ENCODE measurements at regions not wholly inside any gene's neighbourhood (a gene's known extent, or its start where the extent isn't known, plus 50 kb on each side); places are given as distances from the start of the nearest gene placed in this dataset.
"Not testable (repeated sequence)": the region's sequence is repeated elsewhere in the genome, so short reads cannot be mapped to it uniquely, and the experiment has no call there.

GRCh38 chr1:38180388-38180787, 133.8 kb upstream of the POU3F1 start:
- intact Hi-C loops (cut with DNase I); ATAC-seq: not testable (repeated sequence)

GRCh38 chr1:38179483-38179882, 132.9 kb upstream of the POU3F1 start:
- DNase-seq (ENCODE audit: missing footprints) (no peak), ATAC-seq (peak; percentile 72)
- intact Hi-C loops (cut with DNase I), result no loop called here

More at GRCh38 chr1:38180388-38180787, 133.8 kb upstream of the POU3F1 start:
- DNase-seq (ENCODE audit: missing footprints), result not testable (repeated sequence)

DNA sequence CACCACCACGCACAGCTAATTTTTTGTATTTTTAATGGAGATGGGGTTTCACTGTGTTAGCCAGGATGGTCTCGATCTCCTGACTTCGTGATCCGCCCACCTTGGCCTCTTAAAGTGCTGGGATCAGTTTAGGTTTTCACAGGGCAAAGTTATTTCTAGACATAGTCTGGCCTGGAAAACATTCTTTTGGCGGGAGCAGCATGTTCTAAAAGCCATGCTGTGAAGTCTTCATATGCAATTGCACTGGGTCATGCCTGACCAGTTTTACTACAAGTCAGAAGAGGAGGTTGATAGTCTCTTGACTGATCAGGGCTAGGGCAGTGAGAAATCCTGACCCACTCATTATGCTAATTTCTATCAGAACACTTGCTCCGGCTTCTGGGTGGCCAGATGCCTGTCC, 131.6 kb upstream of the POU3F1 start:
- DNase-seq (ENCODE audit: missing footprints) (no peak), ATAC-seq (no peak)
- intact Hi-C loops (cut with DNase I), result no loop called here

GRCh38 chr1:38175121-38175520, 128.5 kb upstream of the POU3F1 start:
- intact Hi-C loops (cut with DNase I), result no loop called here
- no peak for DNase-seq (ENCODE audit: missing footprints)
- no peak for ATAC-seq

- no peak for DNase-seq (ENCODE audit: missing footprints)
- intact Hi-C loops (cut with DNase I), result no loop called here
- no peak for ATAC-seq
Measured at GRCh38 chr1:38173848-38174247, 127.3 kb upstream of the POU3F1 start.

DNA sequence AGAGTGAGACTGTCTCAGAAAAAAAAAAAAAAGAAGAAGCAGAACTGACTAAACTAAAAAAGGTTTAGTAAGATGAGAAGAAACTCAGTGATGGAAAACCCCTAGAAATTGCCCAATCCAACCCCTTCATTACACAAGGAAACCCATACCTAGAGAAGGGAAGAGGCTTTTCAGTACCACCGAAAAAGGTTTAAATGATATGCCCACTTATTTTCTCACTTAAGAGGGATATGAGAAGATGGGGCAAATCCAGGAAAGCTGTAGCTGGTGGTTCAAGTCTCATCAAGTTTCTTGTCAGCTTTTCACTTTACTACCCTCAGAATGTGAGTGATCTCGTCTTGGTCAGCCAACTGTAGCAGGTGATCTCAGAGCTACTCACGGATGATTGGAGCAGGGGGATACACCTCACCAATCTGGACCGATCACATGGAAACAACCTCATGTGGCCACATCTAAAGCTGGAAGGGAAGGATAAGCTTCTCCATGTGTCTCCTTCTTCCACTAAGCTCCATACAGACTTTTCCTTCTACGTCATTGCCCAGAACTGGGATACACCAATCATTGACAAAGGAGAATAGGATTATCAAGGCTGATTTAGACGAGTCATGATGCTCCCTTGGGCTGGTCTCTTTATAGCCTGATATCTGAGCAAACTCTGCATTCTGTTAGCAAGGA, 126.7 kb upstream of the POU3F1 start:
- intact Hi-C loops (cut with DNase I), result no loop called here
- ATAC-seq (no peak), DNase-seq (ENCODE audit: missing footprints) (no peak)

DNA sequence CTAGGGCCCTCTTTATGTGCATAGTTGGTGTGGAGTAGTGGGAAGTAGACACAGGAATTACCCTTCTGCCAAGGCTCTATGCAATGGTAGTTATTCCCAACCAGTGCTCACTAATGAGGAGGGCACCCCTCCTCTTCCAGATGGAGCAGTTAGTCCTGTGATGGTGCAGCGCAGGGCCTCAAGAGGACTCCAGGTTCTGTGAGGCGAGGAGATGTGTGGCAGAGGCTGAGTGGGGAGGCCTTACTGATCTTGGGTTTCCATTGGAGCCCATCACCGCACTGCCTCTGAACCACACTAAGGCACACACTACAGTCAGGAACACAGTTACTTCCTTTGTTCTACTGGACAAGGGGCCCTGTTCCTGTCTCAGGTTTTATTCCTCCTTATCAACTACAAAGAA, 122.5 kb upstream of the POU3F1 start:
- intact Hi-C loops (cut with DNase I), result no loop called here
- DNase-seq (ENCODE audit: missing footprints), result no peak
- no peak for ATAC-seq

DNA sequence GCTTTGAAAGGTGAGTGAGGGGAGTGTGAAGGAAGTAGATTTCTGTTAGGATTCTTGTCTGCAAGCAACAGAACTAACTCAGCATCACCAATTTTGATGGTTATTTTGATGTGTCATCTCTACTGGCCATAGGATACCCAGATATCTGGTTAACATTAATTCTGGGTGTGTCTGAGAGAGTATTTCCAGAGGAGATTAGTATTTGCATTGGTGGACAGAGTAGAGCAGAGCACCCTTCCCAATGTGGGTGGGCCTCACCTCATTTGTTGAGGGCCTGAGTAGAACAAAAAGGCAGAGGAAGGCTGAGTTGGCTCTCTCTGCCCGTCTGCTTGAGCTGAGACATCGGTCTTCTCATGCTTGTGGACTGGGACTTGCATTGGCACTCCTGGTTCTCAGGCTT, 121.8 kb upstream of the POU3F1 start:
- DNase-seq (ENCODE audit: missing footprints) (no peak), ATAC-seq (no peak)
- intact Hi-C loops (cut with DNase I), result no loop called here

DNA sequence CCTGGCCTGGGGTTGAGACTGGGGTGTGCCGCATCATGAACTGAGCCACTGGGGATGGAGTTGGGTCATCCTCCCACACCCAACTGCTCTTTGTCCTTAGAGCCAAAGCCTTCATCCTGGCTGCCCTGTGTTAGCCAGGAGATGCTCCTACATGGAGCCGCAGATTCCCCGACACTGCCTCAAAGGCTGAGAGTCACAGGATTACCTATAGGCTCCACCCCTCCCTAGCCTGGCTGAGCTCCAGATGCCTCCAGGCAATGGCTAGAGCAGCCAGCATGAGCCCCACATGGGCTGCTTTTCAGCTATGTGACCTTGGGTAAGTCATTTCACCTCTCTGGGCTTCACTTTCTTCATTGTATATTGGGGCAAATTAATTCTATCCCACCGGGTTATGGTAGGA, 119.9 kb upstream of the POU3F1 start:
- intact Hi-C loops (cut with DNase I), result no loop called here
- ATAC-seq, result no peak
- DNase-seq (ENCODE audit: missing footprints), result no peak

DNA sequence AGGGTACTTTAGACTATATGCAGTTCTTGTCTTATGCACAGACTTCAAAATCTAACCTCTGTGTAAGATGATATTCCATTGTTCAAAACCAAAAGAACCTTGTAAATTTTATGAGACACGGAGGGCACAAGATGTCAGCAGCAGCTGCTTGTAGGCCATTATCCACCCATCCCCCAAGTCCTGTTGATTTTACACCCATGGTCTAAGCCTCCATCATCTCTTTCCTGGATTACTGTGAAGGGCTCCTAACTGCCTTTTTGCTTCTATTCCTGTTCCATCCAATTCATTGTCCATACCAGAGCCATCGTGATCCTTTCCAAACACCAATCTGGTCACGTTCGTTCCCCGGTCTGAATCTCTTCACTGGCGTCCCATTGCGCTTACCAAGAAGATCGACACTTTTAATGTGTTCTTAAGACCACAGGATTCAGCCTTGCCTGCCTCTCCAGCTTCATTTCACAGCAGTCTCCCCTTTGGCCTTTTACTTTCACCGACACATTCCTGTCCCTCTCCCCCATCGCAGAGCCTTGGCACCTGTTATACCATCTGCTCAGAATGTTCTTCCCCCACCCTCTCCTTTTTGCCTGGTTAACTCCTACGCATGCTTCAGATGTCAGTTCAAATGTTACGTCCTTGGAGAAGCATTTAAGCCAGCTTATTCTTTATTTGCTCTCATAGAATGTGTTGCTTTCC, 107.3 kb upstream of the POU3F1 start:
- intact Hi-C loops (cut with DNase I), result no loop called here
- ATAC-seq (no peak), DNase-seq (ENCODE audit: missing footprints) (no peak)

DNA sequence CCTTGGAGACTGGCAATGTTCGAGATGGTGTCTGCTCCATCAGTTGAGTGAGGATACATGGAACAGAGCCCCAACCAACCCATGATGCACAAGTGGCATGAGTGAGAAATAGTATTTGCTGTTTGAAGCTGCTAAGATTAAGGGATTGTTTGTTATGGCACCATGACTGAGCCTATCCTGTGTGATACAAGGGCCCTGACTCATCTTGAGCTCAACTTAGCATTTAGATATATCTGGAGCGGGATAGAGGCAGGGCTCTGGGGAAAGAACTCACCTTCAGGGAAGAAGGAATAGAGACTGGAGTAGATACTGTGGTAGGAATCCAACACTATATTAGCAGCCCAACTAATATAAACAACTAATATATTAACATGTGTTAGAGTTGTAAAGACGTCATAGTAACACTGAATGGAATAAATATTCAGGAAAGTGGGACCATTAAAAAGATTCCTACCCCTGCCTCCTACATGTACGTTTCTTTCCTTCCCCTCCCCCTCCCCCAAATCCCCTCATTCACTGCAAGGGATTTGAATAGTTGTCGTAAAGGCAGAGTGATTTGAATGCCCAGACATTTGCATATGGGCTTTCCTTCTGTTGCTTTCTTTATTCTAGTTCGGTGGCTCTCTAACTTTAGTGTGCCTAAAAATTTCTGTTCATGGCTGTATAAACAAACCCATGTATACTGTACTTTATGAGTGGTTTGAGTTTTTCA, 106.6 kb upstream of the POU3F1 start:
- DNase-seq (ENCODE audit: missing footprints) (no peak), ATAC-seq (no peak)
- intact Hi-C loops (cut with DNase I), result no loop called here

DNA sequence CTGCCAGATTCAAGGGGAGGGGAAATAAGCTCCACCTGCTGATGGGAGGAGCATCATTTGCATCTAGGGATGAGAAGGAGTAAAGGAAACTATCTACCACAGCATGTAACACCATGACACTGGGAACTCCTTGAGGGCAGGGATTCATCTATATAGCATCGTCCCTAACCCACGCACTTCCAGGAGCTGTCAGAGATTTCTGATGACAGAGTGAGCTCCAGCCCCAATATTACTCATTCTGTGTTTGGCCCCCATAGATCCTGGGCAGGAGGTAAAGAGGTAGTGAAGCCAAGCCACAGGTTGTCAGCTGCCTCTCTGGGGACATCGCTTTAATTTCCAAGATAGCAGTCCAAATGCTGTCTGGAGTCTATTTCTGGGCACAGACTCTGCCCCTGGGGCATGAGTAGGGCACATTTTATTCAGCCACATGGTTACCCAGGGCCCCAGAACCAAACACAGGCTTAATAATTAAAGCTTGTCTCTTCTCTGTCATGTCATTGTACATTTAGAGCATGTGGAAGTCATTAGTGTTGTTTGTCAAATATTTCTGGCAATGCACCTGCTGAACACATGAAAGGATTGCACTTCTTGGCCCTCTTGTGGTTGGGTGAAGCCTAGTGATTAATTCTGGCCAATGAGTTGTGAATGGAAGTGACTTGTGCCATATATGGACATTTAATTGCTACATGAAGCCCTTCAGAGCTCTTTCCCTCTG, 105.9 kb upstream of the POU3F1 start:
- intact Hi-C loops (cut with DNase I), result no loop called here

GRCh38 chr1:38151399-38151798, 104.8 kb upstream of the POU3F1 start:
- DNase-seq (ENCODE audit: missing footprints) (no peak), ATAC-seq (no peak)
- intact Hi-C loops (cut with DNase I), result no loop called here

More for the DNA sequence above, 105.9 kb upstream of the POU3F1 start:
- ATAC-seq, result no peak
- no peak for DNase-seq (ENCODE audit: missing footprints)

DNA sequence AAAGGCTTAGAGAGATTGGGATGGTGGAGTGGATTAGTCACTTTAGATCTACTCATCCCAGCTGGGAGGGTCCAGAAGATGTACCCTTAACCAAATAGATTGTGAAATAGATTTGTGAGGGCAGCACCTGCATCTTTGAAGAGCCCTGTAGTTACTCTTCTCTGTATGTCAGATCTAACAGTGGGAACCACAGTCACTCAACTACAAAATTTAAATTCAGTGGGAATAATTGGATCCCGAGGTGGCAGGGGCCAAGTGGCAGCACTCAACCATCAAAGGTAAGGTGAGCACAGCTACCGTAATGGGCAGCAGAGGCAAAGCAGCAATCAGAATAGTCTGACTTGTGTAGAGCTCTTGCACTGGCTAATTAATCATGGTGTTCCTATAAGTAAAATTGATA, 99.5 kb upstream of the POU3F1 start:
- intact Hi-C loops (cut with DNase I); ATAC-seq; DNase-seq (ENCODE audit: missing footprints): not testable (repeated sequence)

DNA sequence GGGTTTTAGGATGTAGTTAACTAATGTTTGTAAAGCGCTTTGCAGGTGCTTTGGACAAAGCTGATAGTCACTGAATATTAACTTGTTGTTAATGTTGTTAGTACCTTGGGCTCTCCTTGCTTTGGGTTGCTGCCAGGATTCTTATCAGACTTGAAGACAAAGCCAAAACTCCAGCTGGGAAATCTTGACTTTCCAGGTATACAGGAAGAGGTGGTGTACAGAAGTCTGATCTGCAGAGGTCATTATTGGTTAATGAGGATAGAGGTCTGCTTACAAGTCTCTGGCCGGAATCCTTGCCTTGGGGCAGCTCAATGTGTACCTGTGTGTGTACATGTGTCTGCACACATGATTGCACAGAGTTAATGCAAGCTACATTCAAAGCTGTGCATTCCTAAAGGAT, 96.0 kb upstream of the POU3F1 start:
- ATAC-seq, result no peak
- DNase-seq (ENCODE audit: missing footprints), result no peak
- intact Hi-C loops (cut with DNase I), result no loop called here

GRCh38 chr1:38141483-38141882, 94.9 kb upstream of the POU3F1 start:
- no peak for ATAC-seq
- no peak for DNase-seq (ENCODE audit: missing footprints)
- intact Hi-C loops (cut with DNase I), result no loop called here

- intact Hi-C loops (cut with DNase I), result no loop called here
- ATAC-seq (no peak), DNase-seq (ENCODE audit: missing footprints) (no peak)
Measured at GRCh38 chr1:38139738-38140487, 93.3 kb upstream of the POU3F1 start.

GRCh38 chr1:38138498-38139233, 92.1 kb upstream of the POU3F1 start:
- ATAC-seq (peak; percentile 94), DNase-seq (ENCODE audit: missing footprints) (peak; percentile 86)
- intact Hi-C loops (cut with DNase I), result no loop called here
